CD14-positive monocyte (primary cell): ENCODE measurements at regions not wholly inside any gene's neighbourhood (a gene's known extent, or its start where the extent isn't known, plus 50 kb on each side); places are given as distances from the start of the nearest gene placed in this dataset.

ENCODE experiments used
- DNase-seq, 3 donors: peaks; one replicate each; pipeline ENCODE4 v3.0.0-alpha.2; 2011 to 2022
- H2AFZ ChIP-seq: 2 replicates; pipeline ENCODE4 v1.6.0; 2012; ENCODE audit warnings: mild to moderate bottlenecking, low read depth, low read length, inconsistent platforms; ENCODE audit not compliant: insufficient read depth, poor library complexity, severe bottlenecking
- H3K27ac ChIP-seq, 2 donors: 1 replicate in 1 of 2; 2 replicates in 1 of 2; pipeline ENCODE4 v1.5.1; 2012 to 2013; ENCODE audit warnings: low read length in 2 of 2, control low read depth in 1 of 2, inconsistent platforms in 1 of 2, low read depth in 1 of 2, mild to moderate bottlenecking in 1 of 2
- H3K27me3 ChIP-seq, 2 donors: one replicate each; pipeline versions ENCODE4 v1.6.0 to v1.6.1; 2011 to 2013; ENCODE audit warnings: low read length in 2 of 2; ENCODE audit not compliant: control insufficient read depth in 2 of 2, insufficient read depth in 2 of 2
- H3K36me3 ChIP-seq, 2 donors: replicated peaks in 1 of 2; 1 replicate in 1 of 2; 2 replicates in 1 of 2; pipeline versions ENCODE4 v1.5.1 to v1.6.1; 2012 to 2013; ENCODE audit warnings: low read length in 2 of 2, control low read depth in 1 of 2, inconsistent platforms in 1 of 2, mild to moderate bottlenecking in 1 of 2; ENCODE audit not compliant: insufficient read depth in 2 of 2, control insufficient read depth in 1 of 2
- H3K4me1 ChIP-seq, 2 donors: 1 replicate in 1 of 2; 2 replicates in 1 of 2; pipeline versions ENCODE4 v1.5.1 to v1.6.1; 2012 to 2013; ENCODE audit warnings: low read length in 2 of 2, control low read depth in 1 of 2, inconsistent platforms in 1 of 2, mild to moderate bottlenecking in 1 of 2, moderate library complexity in 1 of 2; ENCODE audit not compliant: insufficient read depth in 2 of 2, control insufficient read depth in 1 of 2
- H3K4me2 ChIP-seq: replicated peaks from 2 replicates; pipeline ENCODE3; 2012; ENCODE audit warnings: low read length, moderate library complexity, mild to moderate bottlenecking; ENCODE audit not compliant: poor library complexity, severe bottlenecking; ENCODE audit errors: extremely low read depth
- H3K4me3 ChIP-seq, 3 experiments: fragments of 200-600 bp in 1 of 3; sonication (generic) in 1 of 3; replicated peaks in 1 of 3; 1 replicate in 2 of 3; 2 replicates in 1 of 3; pipeline ENCODE4 v1.5.1; 2011 to 2013; ENCODE audit warnings: low read length in 3 of 3, mild to moderate bottlenecking in 3 of 3, control low read depth in 2 of 3, low read depth in 2 of 3, inconsistent platforms in 1 of 3, moderate library complexity in 1 of 3
- H3K79me2 ChIP-seq: 2 replicates; pipeline ENCODE4 v1.6.0; 2012; ENCODE audit warnings: mild to moderate bottlenecking, control low read depth, inconsistent platforms, low read length, moderate library complexity; ENCODE audit not compliant: insufficient read depth
- H3K9ac ChIP-seq: 2 replicates; pipeline ENCODE4 v1.6.0; 2017; ENCODE audit warnings: low read length, mild to moderate bottlenecking; ENCODE audit not compliant: insufficient read depth, poor library complexity, severe bottlenecking
- H3K9me3 ChIP-seq, 2 donors: replicated peaks in 1 of 2; 1 replicate in 1 of 2; 2 replicates in 1 of 2; pipeline versions ENCODE4 v1.5.1 to v1.6.1; 2012 to 2013; ENCODE audit warnings: low read length in 2 of 2, control low read depth in 1 of 2; ENCODE audit not compliant: control insufficient read depth in 1 of 2, insufficient read depth in 1 of 2
- H4K20me1 ChIP-seq: 2 replicates; pipeline ENCODE4 v1.6.0; 2012; ENCODE audit warnings: mild to moderate bottlenecking, low read length, control low read depth, moderate library complexity; ENCODE audit not compliant: insufficient read depth
- H3K27ac Mint-ChIP-seq, 7 donors: one replicate each; pipeline ENCODE4 v1.8.0; 2020; ENCODE audit warnings: mild to moderate bottlenecking in 7 of 7, mixed read lengths in 7 of 7, moderate library complexity in 6 of 7, inconsistent platforms in 2 of 7
- H3K27me3 Mint-ChIP-seq, 3 donors: one replicate each; pipeline ENCODE4 v1.8.0; 2021 to 2022; ENCODE audit warnings: low read depth in 3 of 3, mild to moderate bottlenecking in 3 of 3, mixed read lengths in 3 of 3, moderate library complexity in 3 of 3, inconsistent platforms in 1 of 3
- H3K36me3 Mint-ChIP-seq, 2 donors: one replicate each; pipeline ENCODE4 v1.8.0; 2020; ENCODE audit warnings: mixed read lengths in 2 of 2, inconsistent platforms in 1 of 2, mild to moderate bottlenecking in 1 of 2
- H3K4me1 Mint-ChIP-seq: one replicate; pipeline ENCODE4 v1.8.0; 2020; ENCODE audit warnings: mild to moderate bottlenecking, mixed read lengths
- H3K4me3 Mint-ChIP-seq, 2 donors: one replicate each; pipeline ENCODE4 v1.8.0; 2020; ENCODE audit warnings: mild to moderate bottlenecking in 2 of 2, mixed read lengths in 2 of 2, moderate library complexity in 1 of 2
- H3K9me3 Mint-ChIP-seq, 7 donors: one replicate each; pipeline ENCODE4 v1.8.0; 2020 to 2022; ENCODE audit warnings: mixed read lengths in 7 of 7, mild to moderate bottlenecking in 6 of 7, moderate library complexity in 6 of 7, inconsistent platforms in 2 of 7
- WGBS: methylation state at CpG from one replicate; pipeline ENCODE4 v1.1.5; 2013; ENCODE audit warnings: missing lambda C conversion rate; ENCODE audit not compliant: insufficient coverage; 5-methylcytosine and 5-hydroxymethylcytosine counted together
- intact Hi-C, 2 donors: fragments of 100-400 bp; cut with micrococcal nuclease; formaldehyde crosslinking; loops; one replicate each; pipeline versions ENCODE4 v1.15.0 to v1.15.1; 2023
- TF ChIP-seq, protein P1 (sequence below): fragments of 200-600 bp; IDR thresholded peaks from one replicate; pipeline ENCODE4 v1.8.0; 2022; ENCODE audit warnings: antibody characterized with exemption, mild to moderate bottlenecking

GRCh38 chr13:79861731-79862130, 380.8 kb downstream of the NDFIP2 start:
- H3K36me3 Mint-ChIP-seq: peaks cover 0 to 5% of the 10 kb centered on the region in 2 donors
- H3K9me3 ChIP-seq: no peaks in the 10 kb centered on the region
- no peak for DNase-seq
- H3K9me3 Mint-ChIP-seq: peaks cover 0 to 12% (median 8%) of the 10 kb centered on the region in 7 donors
- 100% methylated on average over 6 of the region's 7 CpGs for WGBS
- no peak overlapping the region for H3K4me3 Mint-ChIP-seq
- H3K27me3 Mint-ChIP-seq: peaks cover 0 to 3% (median 2%) of the 10 kb centered on the region in 3 donors
- H3K4me3 ChIP-seq: no peak overlapping the region
- H3K79me2 ChIP-seq: no peaks in the 10 kb centered on the region
- peaks cover 11% of the 10 kb centered on the region for H3K4me1 Mint-ChIP-seq
- H3K27ac ChIP-seq: no peak overlapping the region
- H3K27ac Mint-ChIP-seq: no peak overlapping the region
- no peak overlapping the region for H3K9ac ChIP-seq
- H3K36me3 ChIP-seq: no peaks in the 10 kb centered on the region
- no peaks in the 10 kb centered on the region for H3K27me3 ChIP-seq
- TF ChIP-seq, protein P1, sequence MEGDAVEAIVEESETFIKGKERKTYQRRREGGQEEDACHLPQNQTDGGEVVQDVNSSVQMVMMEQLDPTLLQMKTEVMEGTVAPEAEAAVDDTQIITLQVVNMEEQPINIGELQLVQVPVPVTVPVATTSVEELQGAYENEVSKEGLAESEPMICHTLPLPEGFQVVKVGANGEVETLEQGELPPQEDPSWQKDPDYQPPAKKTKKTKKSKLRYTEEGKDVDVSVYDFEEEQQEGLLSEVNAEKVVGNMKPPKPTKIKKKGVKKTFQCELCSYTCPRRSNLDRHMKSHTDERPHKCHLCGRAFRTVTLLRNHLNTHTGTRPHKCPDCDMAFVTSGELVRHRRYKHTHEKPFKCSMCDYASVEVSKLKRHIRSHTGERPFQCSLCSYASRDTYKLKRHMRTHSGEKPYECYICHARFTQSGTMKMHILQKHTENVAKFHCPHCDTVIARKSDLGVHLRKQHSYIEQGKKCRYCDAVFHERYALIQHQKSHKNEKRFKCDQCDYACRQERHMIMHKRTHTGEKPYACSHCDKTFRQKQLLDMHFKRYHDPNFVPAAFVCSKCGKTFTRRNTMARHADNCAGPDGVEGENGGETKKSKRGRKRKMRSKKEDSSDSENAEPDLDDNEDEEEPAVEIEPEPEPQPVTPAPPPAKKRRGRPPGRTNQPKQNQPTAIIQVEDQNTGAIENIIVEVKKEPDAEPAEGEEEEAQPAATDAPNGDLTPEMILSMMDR: no peak
- no peak overlapping the region for H3K4me2 ChIP-seq
- intact Hi-C loops: no loop called here
- no peak overlapping the region for H2AFZ ChIP-seq
- H4K20me1 ChIP-seq: no peaks in the 10 kb centered on the region
- H3K4me1 ChIP-seq: peaks cover 6 to 7% of the 10 kb centered on the region in 2 donors

GRCh38 chr13:79860791-79861190, 379.8 kb downstream of the NDFIP2 start:
- H3K9me3 Mint-ChIP-seq: peaks cover 0 to 12% (median 7%) of the 10 kb centered on the region in 7 donors

More at GRCh38 chr13:79860791-79861190, 379.8 kb downstream of the NDFIP2 start:
- intact Hi-C loops: no loop called here
- no peak overlapping the region for H2AFZ ChIP-seq
- H3K79me2 ChIP-seq: no peaks in the 10 kb centered on the region
- peaks cover 2% of the 10 kb centered on the region for H3K4me1 Mint-ChIP-seq
- H3K4me3 ChIP-seq: no peak overlapping the region
- no peaks in the 10 kb centered on the region for H3K4me1 ChIP-seq
- H3K27me3 Mint-ChIP-seq: peaks cover 0 to 2% (median 0%) of the 10 kb centered on the region in 3 donors
- no peak overlapping the region for H3K4me3 Mint-ChIP-seq
- no peaks in the 10 kb centered on the region for H3K27me3 ChIP-seq
- H3K27ac Mint-ChIP-seq: no peak overlapping the region
- no peaks in the 10 kb centered on the region for H3K36me3 ChIP-seq
- peaks cover 0 to 5% of the 10 kb centered on the region in 2 donors for H3K36me3 Mint-ChIP-seq
- H3K27ac ChIP-seq: no peak overlapping the region
- no peak overlapping the region for H3K4me2 ChIP-seq
- WGBS: 95% methylated on average over 2 of the region's 3 CpGs
- H3K9me3 ChIP-seq: no peaks in the 10 kb centered on the region
- no peaks in the 10 kb centered on the region for H4K20me1 ChIP-seq
- no peak for DNase-seq
- TF ChIP-seq, protein P1: no peak
- H3K9ac ChIP-seq: no peak overlapping the region
